GM23338 (cell line): ENCODE measurements at regions not wholly inside any gene's neighbourhood (a gene's known extent, or its start where the extent isn't known, plus 50 kb on each side); places are given as distances from the start of the nearest gene placed in this dataset.

Source experiments
- ATAC-seq: fragments of 200-7000 bp; cut with Tn5 transposase; 3 replicates; pipeline ENCODE4 v1.9.1; 2020
- DNase-seq: peaks from one replicate; pipeline ENCODE4 v3.0.0-alpha.2; 2015; ENCODE audit warnings: low spot score
- H2AFZ ChIP-seq: fragments of 200-600 bp; sonication (generic); 2 replicates; pipeline ENCODE4 v1.8.0; 2016; ENCODE audit warnings: antibody characterized with exemption, mild to moderate bottlenecking, moderate library complexity
- H3F3A ChIP-seq: fragments of 200-600 bp; sonication (generic); replicated peaks from 2 replicates; pipeline ENCODE4 v1.8.0; 2017; ENCODE audit warnings: antibody characterized with exemption, mixed run types, low read depth
- H3K27ac ChIP-seq: fragments of 200-600 bp; sonication (generic); 2 replicates; pipeline ENCODE4 v1.6.1; 2016; ENCODE audit warnings: low read depth
- H3K27me3 ChIP-seq: fragments of 200-600 bp; sonication (generic); 2 replicates; pipeline ENCODE4 v1.8.0; 2016; ENCODE audit warnings: mild to moderate bottlenecking, mixed run types, moderate library complexity; ENCODE audit not compliant: insufficient read depth
- H3K36me3 ChIP-seq: fragments of 200-600 bp; sonication (generic); 2 replicates; pipeline ENCODE4 v1.8.0; 2016; ENCODE audit warnings: mild to moderate bottlenecking; ENCODE audit not compliant: insufficient read depth
- H3K4me1 ChIP-seq: fragments of 200-600 bp; sonication (generic); 2 replicates; pipeline ENCODE4 v1.8.0; 2016; ENCODE audit warnings: mild to moderate bottlenecking, moderate library complexity; ENCODE audit not compliant: insufficient read depth
- H3K4me2 ChIP-seq: fragments of 200-600 bp; sonication (generic); 2 replicates; pipeline ENCODE4 v1.7.1; 2017; ENCODE audit warnings: mixed run types
- H3K4me3 ChIP-seq: fragments of 200-600 bp; sonication (generic); 2 replicates; pipeline ENCODE4 v1.6.1; 2016; ENCODE audit warnings: mixed run types
- H3K79me2 ChIP-seq: fragments of 200-600 bp; sonication (generic); replicated peaks from 2 replicates; pipeline ENCODE4 v1.8.0; 2017; ENCODE audit warnings: mild to moderate bottlenecking; ENCODE audit not compliant: insufficient read depth
- H3K9me2 ChIP-seq: fragments of 200-600 bp; sonication (generic); 2 replicates; pipeline ENCODE4 v1.8.0; 2017; ENCODE audit not compliant: insufficient read depth
- H4K20me1 ChIP-seq: fragments of 200-600 bp; sonication (generic); replicated peaks from 2 replicates; pipeline ENCODE4 v1.8.0; 2017; ENCODE audit warnings: mild to moderate bottlenecking; ENCODE audit not compliant: insufficient read depth
- H3K27ac Mint-ChIP-seq: 2 replicates; pipeline ENCODE4 v1.8.0; 2020; ENCODE audit warnings: inconsistent platforms, mild to moderate bottlenecking, moderate library complexity, mixed read lengths
- H3K27me3 Mint-ChIP-seq: 3 replicates; pipeline ENCODE4 v1.8.0; 2022; ENCODE audit warnings: low read depth, mild to moderate bottlenecking, moderate library complexity, mixed read lengths, inconsistent platforms; ENCODE audit not compliant: insufficient read depth, poor library complexity
- H3K36me3 Mint-ChIP-seq: 3 replicates; pipeline ENCODE4 v1.8.0; 2021; ENCODE audit warnings: low read depth, mild to moderate bottlenecking, inconsistent platforms, moderate library complexity, mixed read lengths
- H3K4me1 Mint-ChIP-seq: 3 replicates; pipeline ENCODE4 v1.8.0; 2020; ENCODE audit warnings: mild to moderate bottlenecking, inconsistent platforms, mixed read lengths
- H3K4me3 Mint-ChIP-seq: 3 replicates; pipeline ENCODE4 v1.8.0; 2021; ENCODE audit warnings: moderate library complexity, mild to moderate bottlenecking, inconsistent platforms, mixed read lengths
- H3K9me3 Mint-ChIP-seq: 3 replicates; pipeline ENCODE4 v1.8.0; 2020; ENCODE audit warnings: moderate library complexity, mild to moderate bottlenecking, inconsistent platforms, mixed read lengths
- CREB1 ChIP-seq: fragments of 250-450 bp; sonication (Bioruptor Pico); IDR thresholded peaks from 2 replicates; pipeline ENCODE4 v1.5.0; 2020; ENCODE audit warnings: low read depth, mild to moderate bottlenecking, moderate library complexity
- CTCF ChIP-seq, 2 experiments: fragments of 200-600 bp in 1 of 2; sonication (generic) in 1 of 2; conservative IDR thresholded peaks; 2 replicates each; pipeline versions ENCODE4 v1.5.1 to v1.6.1; 2016 to 2017; ENCODE audit warnings: antibody characterized with exemption in 2 of 2, low read depth in 2 of 2, mild to moderate bottlenecking in 2 of 2, moderate library complexity in 1 of 2
- EZH2 ChIP-seq: fragments of 200-600 bp; sonication (generic); IDR thresholded peaks from one replicate; pipeline ENCODE4 v1.8.0; 2017; ENCODE audit warnings: antibody characterized with exemption, mild to moderate bottlenecking, low read depth; ENCODE audit not compliant: unreplicated experiment
- JUNB ChIP-seq: IDR thresholded peaks from one replicate; pipeline ENCODE4 v1.6.1; 2016; ENCODE audit warnings: antibody characterized with exemption; ENCODE audit not compliant: unreplicated experiment
- POLR2AphosphoS5 ChIP-seq: IDR thresholded peaks from 2 replicates; pipeline ENCODE4 v1.6.1; 2016; ENCODE audit warnings: antibody characterized with exemption, low read depth
- STAT1 ChIP-seq: IDR thresholded peaks from one replicate; pipeline ENCODE4 v1.6.1; 2016; ENCODE audit warnings: antibody characterized with exemption; ENCODE audit not compliant: unreplicated experiment
- ZNF331 ChIP-seq: fragments of 250-450 bp; sonication (Bioruptor Pico); IDR thresholded peaks from 2 replicates; pipeline ENCODE4 v1.5.0; 2020; ENCODE audit warnings: low read depth, mild to moderate bottlenecking, moderate library complexity
- ZNF462 ChIP-seq: fragments of 250-450 bp; sonication (Bioruptor Pico); IDR thresholded peaks from 2 replicates; pipeline ENCODE4 v1.5.0; 2020; ENCODE audit warnings: mild to moderate bottlenecking, moderate library complexity
- TF ChIP-seq, protein P1 (sequence below): IDR thresholded peaks from 2 replicates; pipeline ENCODE4 v1.6.1; 2016; ENCODE audit warnings: antibody characterized with exemption

- TF ChIP-seq, protein P1, sequence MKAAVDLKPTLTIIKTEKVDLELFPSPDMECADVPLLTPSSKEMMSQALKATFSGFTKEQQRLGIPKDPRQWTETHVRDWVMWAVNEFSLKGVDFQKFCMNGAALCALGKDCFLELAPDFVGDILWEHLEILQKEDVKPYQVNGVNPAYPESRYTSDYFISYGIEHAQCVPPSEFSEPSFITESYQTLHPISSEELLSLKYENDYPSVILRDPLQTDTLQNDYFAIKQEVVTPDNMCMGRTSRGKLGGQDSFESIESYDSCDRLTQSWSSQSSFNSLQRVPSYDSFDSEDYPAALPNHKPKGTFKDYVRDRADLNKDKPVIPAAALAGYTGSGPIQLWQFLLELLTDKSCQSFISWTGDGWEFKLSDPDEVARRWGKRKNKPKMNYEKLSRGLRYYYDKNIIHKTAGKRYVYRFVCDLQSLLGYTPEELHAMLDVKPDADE, result no peak
- no peak for TF ChIP-seq JUNB
- no peak for TF ChIP-seq CTCF (conservative IDR thresholded peaks at IDR 0.05; ENCODE audit: low read depth in 2 of 2)
- no peak for TF ChIP-seq STAT1
- no peak for TF ChIP-seq POLR2AphosphoS5
- no peak for TF ChIP-seq ZNF331 (CRISPR knock-in tag)
Measured at GRCh38 chr15:59825901-59826300, 136.8 kb upstream of the BNIP2 start (continued).

- Histone ChIP-seq H3K36me3 (no peaks in the 10 kb centered on the region), H3K79me2 (no peaks in the 10 kb centered on the region), H4K20me1 (no peaks in the 10 kb centered on the region), H3K27me3 (no peaks in the 10 kb centered on the region), H3K9me2 (no peaks in the 10 kb centered on the region), H3K27ac (no peak overlapping the region), H3K4me2 (no peak overlapping the region), H3K4me1 (peaks cover 14% of the 10 kb centered on the region; the same call in 1 of the 2 replicates), H3F3A (no peaks in the 10 kb centered on the region), H3K4me3 (no peak overlapping the region), H2AFZ (no peak overlapping the region)
- DNase-seq (no peak), ATAC-seq (no peak)
- 0 out of 3 replicates have a peak, but pooled peaks cover 3% of the 10 kb centered on the region for H3K9me3 Mint-ChIP-seq
- no peaks in the 10 kb centered on the region for H3K27me3 Mint-ChIP-seq
- H3K36me3 Mint-ChIP-seq, result no peaks in the 10 kb centered on the region; the same call in 2 of the 3 replicates
- TF ChIP-seq CREB1 (no peak), POLR2AphosphoS5 (no peak), EZH2 (no peak), ZNF462 (CRISPR knock-in tag) (no peak), ZNF331 (CRISPR knock-in tag) (no peak)
- TF ChIP-seq, protein P1, result no peak
- H3K4me3 Mint-ChIP-seq, result no peak overlapping the region
- H3K4me1 Mint-ChIP-seq, result peaks cover 18% of the 10 kb centered on the region; the same call in 2 of the 3 replicates
- H3K27ac Mint-ChIP-seq, result no peak overlapping the region
Measured at GRCh38 chr15:59821286-59821685, 132.2 kb upstream of the BNIP2 start.
